ENCODE measurements at regions not wholly inside any gene's neighbourhood (a gene's known extent, or its start where the extent isn't known, plus 50 kb on each side); places are given as distances from the start of the nearest gene placed in this dataset.

DNA sequence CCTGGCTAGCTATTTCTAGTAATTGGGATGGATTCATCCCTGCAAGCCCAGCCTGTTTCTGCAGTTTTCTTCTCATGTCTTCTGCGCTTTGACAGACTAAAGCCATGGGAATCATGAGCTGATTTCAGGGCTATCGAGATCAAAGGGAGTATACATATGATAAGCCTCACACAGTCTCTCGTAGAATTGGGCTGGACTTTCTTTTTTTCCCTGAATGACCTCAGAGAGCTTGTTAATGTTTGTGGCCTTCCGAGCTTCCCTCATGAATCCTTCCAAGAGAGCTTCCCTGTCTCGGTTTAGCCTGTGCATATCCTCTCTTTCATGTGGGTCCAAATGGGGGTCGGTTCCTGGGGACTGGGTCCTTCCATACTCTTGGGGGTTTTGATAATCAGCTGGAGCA, 130.3 kb downstream of the ADRA2C start:
- TF ChIP-seq NFRKB (IDR thresholded peaks at IDR 0.05) (no peak), SP1 (IDR thresholded peaks at IDR 0.05) (no peak), FOXK2 (IDR thresholded peaks at IDR 0.05) (no peak), FOXM1 (IDR thresholded peaks at IDR 0.05; ENCODE audit: borderline replicate concordance) (no peak), ELF4 (IDR thresholded peaks at IDR 0.05) (no peak), HDGF (IDR thresholded peaks at IDR 0.05; ENCODE audit: borderline replicate concordance) (no peak), ARNT (IDR thresholded peaks at IDR 0.05) (no peak), SUZ12 (IDR thresholded peaks at IDR 0.05) (no peak), ZNF384 (IDR thresholded peaks at IDR 0.05) (no peak), TARDBP (IDR thresholded peaks at IDR 0.05) (no peak)
- TF ChIP-seq, protein P1, sequence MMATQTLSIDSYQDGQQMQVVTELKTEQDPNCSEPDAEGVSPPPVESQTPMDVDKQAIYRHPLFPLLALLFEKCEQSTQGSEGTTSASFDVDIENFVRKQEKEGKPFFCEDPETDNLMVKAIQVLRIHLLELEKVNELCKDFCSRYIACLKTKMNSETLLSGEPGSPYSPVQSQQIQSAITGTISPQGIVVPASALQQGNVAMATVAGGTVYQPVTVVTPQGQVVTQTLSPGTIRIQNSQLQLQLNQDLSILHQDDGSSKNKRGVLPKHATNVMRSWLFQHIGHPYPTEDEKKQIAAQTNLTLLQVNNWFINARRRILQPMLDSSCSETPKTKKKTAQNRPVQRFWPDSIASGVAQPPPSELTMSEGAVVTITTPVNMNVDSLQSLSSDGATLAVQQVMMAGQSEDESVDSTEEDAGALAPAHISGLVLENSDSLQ (IDR thresholded peaks at IDR 0.05), result no peak
